NCI-H2171 treated with DMSO at 0.1 percent for 48 hours (cell line): ENCODE measurements at regions not wholly inside any gene's neighbourhood (a gene's known extent, or its start where the extent isn't known, plus 50 kb on each side); places are given as distances from the start of the nearest gene placed in this dataset.
"Not testable (repeated sequence)": the region's sequence is repeated elsewhere in the genome, so short reads cannot be mapped to it uniquely, and the experiment has no call there.

Source experiments
- DNase-seq: peaks from one replicate; lab custom pipeline; 2025; lab: John Stamatoyannopoulos, UW

DNA sequence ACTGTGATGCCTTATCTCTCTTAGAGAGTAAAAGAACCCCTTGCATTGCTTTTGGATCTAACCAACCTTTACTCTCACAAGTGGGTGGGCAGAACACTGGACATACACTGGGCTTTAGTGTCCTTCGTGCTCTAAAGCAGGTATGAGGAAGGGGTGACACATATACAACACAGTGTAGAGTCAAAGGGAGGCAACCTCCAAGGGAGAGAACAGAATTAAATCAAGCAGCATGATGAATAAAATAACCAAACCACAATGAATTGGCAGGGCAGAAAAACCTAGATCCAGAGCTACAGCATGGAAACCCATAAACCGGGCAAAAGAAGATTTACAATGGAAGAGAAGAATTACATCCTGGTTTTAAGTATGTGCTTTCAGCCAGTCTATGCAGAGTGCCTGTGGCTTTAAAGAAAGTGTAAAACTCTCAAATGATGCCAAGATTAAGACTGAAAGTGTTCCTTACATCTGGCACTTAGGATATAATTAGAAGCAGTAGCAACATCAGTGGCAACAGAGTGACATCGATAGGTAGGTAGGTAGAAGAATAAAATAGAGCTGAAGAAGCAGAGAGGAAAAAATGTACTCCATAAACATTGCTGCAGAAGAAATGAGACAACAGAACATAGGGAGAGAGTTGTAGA lies 191.7 kb upstream of the ZC3H15 start:
- no peak for DNase-seq

DNA sequence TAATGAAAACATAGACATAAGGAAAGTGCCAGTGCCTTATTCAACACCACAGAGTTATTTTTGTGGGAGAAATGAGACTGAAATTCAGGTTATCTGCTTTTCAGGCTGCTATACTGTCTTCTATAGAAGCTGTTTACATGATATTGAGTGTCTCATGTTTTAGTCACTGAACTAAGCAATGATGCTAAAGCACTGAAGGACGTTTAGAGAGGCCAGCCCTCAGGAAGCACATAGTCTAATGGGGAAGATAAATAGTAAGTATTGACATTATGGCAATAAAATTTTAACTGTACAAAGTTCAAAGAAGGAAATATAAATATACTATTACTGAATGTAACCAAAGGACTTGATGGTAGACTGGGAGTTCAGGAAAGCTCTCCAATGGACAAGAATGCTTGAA lies 186.4 kb upstream of the ZC3H15 start:
- DNase-seq: no peak

DNA sequence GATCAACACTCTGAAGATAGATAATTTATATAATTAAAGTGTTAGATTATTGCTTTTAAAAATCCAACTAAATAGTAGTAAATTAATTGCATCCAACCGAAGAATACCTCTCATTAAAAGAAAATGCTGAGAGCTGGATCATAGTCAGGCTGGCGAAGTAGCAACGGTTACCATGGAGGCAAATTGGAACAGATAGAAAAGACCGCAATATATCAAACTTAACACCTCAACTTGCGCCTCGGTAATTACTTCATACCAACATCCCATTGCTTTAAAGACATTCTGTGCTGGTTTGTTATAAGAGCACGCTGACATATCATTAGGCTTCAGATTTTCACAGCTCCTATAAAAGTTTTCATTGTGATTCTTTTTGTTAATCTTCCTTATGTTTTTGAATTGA lies 183.8 kb upstream of the ZC3H15 start:
- no peak for DNase-seq

DNA sequence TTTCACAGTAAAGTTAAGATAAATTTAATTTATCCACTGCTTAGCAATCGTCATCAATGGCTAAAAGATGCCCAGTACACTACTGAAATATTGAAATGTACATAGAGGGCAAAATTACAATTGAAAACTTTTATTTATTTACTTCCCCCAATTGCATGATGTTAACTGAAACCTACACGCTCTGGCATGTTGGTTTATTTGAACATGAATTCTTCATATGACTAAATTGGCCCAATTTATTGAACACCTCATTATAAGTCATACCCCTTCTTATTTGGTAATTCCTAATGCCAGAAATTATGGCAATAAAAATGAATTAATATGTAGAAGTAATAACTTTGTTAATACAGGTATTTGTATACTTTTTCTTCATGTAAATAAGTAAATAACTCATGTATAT lies 183.0 kb upstream of the ZC3H15 start:
- DNase-seq: no peak

DNA sequence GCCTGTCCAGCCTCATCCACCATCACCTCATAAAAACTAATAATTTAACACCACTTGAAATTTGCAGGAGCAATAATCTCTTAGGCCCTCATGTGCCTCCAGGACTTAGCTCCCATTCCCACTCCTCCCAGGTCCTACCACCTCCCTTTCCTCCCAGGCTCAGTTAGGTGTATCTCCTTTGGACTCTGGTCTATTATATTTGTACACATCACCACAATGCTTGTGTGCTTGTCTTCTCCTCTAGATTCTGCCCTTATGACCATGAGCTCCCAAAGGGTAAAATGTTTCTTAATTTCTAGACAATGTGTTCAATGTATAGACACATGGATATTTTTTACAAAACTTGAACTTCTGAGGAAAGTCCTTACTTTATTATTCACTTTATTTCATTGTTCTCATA lies 182.0 kb upstream of the ZC3H15 start:
- DNase-seq: no peak

DNA sequence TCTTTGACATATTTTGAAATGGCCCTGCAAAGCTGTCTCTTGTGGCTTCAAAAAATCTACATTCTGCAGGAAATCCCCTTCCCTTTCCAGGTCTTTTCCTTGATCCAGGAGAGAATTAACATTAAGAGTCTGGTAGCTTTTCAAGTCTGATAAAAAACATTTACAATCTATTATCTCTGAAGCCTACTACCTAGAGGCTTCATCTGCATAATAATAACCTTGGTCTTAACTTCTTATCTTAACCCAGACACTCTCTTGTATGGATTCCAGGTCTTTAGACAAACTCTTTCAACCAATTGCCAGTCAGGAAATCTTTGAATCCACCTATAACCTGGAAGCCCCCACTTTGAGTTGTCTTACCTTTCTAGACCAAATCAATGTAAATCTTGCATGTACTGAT lies 179.3 kb upstream of the ZC3H15 start:
- no peak for DNase-seq

DNA sequence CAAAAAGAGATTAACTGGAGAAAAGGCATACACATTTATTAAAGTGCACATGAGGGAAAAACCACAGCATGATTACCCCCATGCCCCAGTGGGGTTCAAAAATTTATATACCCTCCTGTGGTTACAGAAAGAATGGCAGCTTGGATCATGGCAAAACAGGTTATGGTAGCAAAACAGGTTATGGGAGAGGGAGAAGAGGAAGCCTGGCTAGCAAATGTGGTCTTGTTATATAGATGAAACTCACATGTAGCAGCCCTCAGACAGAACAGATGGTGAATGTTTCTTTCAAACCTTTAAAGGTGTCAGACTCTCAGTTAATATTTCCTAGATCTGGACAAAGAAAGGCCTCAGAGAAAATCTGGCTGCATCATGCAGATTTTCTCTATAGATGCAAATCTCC lies 178.2 kb upstream of the ZC3H15 start:
- peak; percentile 45 for DNase-seq

DNA sequence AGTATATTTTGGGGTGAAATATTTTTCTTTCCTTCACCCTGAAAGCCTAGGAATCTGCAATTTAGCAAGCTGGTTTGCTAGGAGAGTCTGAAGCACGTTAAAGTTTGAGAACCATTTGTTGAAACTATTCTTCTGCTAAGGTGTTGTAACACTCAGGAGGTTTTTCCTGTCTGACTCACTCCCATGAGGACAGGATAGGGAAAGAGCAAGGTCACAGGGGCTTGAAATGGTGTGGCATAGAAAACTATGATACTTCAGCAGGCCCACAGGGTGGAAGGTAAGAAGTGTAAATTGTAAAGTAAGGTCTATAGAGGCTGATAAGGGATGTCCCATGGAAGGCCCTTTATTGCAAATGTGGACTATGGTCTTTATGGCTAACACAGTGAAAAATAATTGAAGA lies 177.7 kb upstream of the ZC3H15 start:
- DNase-seq: no peak

DNA sequence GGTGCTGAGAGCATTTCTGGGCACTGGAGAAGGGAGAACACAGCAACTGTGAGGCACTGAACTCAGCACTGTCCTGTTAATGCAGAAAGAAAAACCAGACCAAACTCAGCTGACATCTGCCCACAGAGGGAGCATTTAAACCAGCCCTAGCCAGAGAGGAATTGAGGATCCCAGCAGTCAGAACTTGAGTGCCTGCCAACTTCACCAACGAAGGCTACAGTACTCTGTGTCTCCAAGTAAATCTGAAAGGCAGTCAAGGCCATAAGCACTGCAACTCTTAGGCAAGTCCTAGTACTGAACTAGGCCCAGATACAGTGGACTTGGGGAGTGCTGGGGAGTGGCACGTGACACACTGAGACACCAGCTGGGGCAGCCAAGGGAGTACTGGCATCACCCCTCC lies 176.2 kb upstream of the ZC3H15 start:
- no peak for DNase-seq

DNA sequence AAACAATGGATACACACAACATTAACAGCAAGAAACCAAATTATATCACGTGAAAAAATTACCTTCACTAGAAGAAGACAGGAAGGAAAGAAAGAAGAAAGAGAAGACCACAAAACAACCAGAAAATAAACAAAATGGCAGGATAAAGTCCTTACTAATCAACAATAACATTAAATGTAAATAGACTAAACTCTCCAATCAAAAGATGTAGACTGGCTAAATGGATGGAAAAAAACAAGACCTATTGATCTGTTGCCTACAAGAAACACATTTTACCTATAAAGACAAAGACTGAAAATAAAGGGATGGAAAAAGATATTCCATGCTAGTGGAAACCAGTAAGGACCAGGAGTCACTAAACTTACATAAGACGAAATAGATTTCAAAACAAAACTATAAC lies 167.0 kb upstream of the ZC3H15 start:
- DNase-seq: no peak

DNA sequence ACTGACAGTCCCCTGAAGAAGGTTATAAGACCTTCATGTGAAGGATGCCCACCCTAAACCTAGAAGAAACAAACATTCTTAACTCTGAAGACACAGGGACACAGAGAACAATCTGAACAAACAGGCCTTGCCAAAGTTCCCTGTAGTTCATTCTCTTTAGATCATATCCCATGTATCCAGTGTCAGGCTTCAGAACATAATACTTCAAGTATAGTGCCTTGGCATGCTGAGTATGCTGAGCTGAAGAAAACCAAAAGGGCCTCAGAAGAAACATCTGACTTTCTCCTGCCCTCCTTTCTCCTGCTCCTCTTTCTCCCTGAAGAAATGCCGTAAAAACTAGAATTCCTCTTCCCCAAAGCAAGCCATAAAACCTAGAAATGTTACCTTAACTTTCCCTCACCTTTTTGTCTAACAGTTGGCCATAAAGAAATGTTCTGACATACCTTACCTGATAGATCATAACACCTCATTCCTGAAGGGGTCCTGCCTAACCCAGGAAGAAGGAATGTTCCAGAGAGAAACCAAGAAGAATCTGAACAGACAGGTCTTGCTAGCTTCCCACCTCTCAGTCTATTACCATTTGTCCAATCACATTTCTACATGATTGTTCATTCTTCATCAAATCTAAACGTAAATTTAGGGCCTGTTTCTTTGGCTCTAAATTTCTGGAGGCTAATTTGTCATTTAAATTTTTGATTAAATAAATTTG lies 160.1 kb upstream of the ZC3H15 start:
- DNase-seq: no peak

DNA sequence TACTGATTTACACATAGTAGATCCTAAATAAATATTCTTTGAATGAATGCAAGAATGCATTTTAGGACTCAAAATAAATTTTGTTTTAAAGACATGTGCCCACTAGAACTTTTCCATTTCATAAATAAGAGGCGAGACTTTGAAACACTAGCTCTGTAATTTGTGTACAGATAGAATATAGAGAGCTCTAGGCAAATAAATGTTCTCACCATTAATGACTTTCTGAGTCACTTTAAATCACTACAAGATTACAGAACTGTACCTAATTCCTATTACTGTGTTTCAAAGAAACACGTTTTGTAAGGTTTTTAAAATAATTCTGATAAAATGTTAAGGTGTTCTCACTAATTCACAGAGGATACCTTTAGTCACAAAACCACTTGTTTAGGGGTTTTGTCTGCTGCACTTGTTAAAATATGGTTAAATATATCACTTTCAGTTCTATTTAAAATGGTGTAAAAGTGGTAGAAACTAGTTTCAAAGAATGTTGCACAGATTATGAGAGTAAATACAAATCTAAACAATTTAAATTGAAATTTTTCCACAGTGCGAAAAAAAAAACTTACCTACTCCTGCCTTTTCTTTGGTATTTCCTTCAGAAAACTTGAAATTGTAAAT lies 158.7 kb upstream of the ZC3H15 start:
- no peak for DNase-seq

DNA sequence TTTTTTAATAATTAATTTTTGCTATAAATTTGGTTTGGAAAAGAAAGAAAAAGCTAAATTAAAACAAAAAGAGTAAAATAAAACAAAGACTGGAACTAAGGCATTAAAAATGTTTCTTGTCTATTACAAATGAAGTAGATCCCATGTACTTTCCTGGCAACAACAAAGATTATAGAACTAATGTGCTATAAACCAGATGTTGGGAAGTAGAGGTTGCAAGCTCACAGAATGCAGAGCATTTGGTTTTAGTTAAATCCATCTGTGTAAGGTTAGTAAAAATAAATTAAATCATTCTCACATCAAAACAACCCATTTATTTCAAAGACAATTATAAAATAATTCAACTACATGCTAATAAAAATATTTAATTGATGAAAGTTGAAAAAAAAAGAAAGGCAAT lies 157.2 kb upstream of the ZC3H15 start:
- no peak for DNase-seq

DNA sequence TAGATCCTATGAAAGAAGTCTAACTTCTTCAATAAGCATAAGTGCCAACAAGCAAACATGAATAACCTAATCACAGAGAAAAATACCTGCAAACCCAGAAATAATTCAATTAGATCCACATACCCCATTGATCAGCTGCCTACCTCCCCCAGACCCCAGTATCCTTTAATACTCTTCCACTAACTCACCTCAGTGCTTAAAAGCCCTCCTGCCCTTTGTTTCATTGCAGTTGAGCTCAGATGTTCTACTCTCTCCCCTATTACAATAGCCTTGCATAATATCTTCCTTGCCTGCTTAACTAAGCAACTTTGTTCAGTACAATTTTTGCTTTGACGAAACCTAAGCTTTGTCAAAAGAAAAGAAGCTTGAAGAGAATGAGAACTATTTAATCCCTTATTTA lies 156.0 kb upstream of the ZC3H15 start:
- no peak for DNase-seq

DNA sequence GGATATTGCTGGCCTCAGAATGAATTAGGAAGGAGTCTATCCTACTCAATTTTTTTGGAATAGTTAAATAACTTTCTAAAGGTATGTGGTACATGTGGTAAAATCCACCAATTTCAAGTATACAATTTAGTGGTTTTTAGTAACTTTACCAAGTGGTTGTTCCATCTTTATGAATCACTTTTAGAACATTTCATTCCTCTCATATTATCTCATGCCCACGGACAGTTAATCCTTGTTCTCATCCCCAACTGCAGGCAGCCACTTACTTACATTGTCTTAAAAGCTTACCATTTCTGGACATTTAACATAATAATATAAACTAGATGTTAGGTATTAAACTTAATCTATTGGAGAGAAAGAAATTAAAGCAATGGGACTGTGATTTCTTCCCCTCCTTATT lies 146.3 kb upstream of the ZC3H15 start:
- DNase-seq: no peak

DNA sequence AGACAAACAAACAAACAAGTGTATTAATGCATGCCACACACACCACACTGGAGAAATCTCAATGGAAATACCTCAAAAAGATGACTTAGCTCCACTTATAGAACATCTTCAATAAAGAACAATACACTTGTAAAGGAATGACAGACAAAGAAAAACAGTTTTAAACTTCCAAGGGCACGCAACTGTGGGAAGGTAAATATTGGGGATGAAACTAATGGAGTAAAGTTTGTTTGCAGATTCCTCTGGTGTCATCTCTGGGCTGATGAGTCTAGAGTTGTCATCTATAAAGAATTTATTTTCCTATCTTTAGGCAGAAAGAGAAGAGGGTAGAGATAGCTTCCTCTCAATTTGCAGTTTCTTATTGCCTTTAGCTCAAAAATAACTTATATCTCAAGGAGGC lies 144.0 kb upstream of the ZC3H15 start:
- DNase-seq: no peak

DNA sequence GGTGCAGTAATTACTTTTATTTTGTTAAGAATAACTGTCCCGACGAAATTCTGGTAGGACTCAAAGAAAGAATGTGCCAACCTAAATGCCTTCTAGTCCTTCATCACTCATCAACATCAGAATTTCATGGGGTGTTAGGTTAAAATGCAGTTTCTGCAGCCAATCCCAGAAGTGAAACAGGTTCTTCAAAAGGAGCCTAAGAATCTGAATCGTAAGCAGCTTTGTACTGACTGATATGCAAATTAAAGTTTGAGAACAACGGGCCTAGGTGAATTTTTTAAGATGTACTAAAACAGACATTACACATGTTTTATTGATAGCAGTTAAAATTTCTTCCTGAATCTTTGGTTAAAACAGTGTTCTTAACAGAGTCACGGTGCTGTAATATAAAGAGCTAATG lies 140.3 kb upstream of the ZC3H15 start:
- DNase-seq: no peak

DNA sequence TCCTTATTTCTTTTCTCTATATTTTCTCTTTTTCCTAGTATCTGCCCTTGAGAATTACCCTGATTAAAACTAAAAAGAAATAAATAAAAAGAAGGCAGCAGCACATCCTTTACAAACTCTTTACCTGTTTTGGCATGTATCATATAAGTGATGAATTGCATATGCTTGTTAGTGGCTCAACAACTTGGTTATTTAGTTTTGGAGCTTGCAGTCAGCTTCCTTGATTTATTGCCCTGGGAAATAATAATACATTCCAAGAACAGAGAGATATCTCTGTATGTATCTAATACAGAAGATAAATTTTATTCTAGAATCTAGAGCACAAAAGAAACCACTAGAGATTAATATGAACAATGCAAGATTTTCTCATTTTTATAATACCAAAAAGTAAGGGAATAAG lies 139.8 kb upstream of the ZC3H15 start:
- no peak for DNase-seq

DNA sequence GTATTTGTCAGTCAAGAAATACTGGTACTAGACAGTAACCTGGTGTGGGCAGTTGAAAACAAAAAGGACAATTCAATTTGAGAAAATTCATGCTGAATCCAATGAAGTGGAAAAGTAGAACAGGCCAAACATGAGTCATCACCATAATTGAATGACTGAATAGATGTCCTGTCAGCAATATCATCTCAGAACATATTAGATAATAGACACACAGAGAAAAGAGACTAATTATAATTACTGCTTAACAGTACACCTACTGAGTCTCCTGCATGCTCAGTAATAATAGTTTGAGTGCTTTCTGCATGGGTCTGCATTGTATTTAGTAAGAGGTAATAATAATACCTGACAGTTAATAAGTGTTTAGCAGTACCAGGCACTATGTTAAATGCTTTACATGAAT lies 138.6 kb upstream of the ZC3H15 start:
- no peak for DNase-seq

DNA sequence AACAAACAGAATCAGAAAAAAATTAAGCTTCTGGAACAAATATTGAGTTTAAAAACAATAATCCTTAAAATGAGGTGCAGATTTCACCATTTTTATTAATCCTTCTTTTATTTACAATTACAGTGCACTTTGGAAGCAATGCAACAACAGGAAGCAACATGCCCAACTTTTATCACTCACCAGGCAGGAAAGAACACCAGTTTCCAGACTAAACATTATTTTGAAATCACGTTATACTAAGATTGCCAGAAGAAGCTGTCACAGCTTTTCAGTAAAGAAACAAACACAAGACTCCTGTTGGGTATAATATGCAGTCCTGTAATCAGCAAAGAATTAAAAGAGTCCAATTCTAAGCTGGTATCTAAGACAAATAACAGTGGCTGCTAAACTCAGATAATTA lies 137.9 kb upstream of the ZC3H15 start:
- no peak for DNase-seq

DNA sequence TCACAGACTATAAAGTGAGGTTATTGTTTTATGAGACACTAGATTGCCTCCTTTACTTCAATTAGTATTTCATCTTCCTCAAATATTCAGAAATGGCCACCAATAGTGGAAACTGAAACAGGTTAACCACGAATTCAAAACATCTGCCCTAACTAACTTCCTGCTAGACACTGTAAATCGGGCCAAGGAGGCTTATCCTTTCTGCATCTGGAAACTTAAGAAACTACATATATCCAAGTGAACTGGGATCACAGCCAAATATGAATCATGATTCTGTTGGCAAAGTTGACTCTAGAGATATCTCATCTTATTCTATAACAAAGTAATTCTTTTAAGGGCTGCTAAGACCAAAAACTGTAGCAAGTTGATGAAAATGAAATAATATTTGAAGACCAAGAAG lies 136.6 kb upstream of the ZC3H15 start:
- DNase-seq: no peak

DNA sequence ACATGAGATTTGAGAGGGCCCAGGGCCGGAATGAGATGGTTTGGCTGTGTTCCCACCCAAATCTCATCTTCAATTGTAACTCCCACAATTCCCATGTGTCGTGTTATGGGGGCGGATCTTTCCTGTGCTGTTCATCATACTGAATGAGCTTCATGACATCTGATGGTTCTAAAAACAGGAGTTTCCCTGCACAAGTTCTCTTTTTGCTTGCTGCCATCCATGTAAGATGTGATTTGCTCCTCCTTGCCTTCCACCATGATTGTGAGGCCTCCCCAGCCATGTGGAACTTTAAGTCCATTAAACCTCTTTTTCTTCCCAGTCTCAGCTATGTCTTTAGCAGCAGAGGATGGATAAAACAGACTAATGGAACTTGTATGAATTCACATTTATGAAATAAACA lies 131.9 kb upstream of the ZC3H15 start:
- DNase-seq: not testable (repeated sequence)

DNA sequence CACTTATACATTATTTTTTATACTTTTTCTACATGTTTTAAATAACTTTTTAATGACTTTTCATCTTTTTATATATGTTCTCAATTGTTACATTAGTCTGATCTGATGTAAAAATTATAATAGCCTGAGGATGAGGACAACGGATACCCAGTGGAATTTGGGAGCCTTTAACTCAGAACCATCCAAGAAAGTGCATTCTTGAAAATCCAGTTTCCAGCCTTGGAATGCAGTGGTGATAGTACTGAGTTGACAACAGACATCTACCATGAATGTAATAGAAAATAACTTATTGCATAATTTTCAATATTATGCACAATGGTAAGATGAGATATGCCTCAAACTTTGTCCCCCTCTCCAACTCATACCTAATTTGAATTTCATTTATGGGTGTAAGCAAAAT lies 120.7 kb upstream of the ZC3H15 start:
- no peak for DNase-seq

DNA sequence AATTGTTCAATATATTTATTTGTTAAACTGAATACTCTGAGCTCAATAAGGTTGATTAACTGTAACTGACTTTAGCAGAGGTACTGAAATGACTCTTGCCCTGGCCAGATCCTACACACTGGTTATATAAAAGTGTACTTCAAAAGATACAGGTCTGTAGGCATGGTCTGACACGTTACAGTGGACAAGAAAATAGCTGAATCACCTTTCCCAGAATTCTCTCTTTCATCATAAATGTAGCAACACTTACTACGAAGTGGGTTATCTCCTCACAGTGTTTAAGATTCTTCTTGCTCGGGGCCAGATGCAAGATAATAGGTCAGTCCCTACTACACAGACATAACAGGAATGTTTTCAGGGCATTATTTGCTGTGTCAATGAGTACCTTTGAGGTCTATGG lies 107.0 kb upstream of the ZC3H15 start:
- no peak for DNase-seq
